HL-60 (cell line): ENCODE measurements at regions not wholly inside any gene's neighbourhood (a gene's known extent, or its start where the extent isn't known, plus 50 kb on each side); places are given as distances from the start of the nearest gene placed in this dataset.
"Not testable (repeated sequence)": the region's sequence is repeated elsewhere in the genome, so short reads cannot be mapped to it uniquely, and the experiment has no call there.

Experiments
- DNase-seq, 2 experiments: peaks; one replicate each; pipeline ENCODE4 v3.0.0-alpha.2; 2010 to 2020; ENCODE audit warnings: low read depth in 1 of 2, low spot score in 1 of 2
- H3K27ac ChIP-seq: fragments of 250-450 bp; sonication (Bioruptor Pico); replicated peaks from 2 replicates; pipeline ENCODE4 v1.5.1; 2020; ENCODE audit warnings: mild to moderate bottlenecking, moderate library complexity
- H3K27me3 ChIP-seq: fragments of 250-450 bp; sonication (Bioruptor Pico); 2 replicates; pipeline ENCODE4 v1.5.1; 2021; ENCODE audit warnings: mild to moderate bottlenecking, moderate library complexity; ENCODE audit not compliant: insufficient read depth, poor library complexity, severe bottlenecking
- H3K4me3 ChIP-seq: replicated peaks from 2 replicates; pipeline ENCODE4 v1.5.1; 2011; ENCODE audit warnings: mild to moderate bottlenecking, control low read depth, low read length; ENCODE audit not compliant: insufficient read depth
- CTCF ChIP-seq: IDR thresholded peaks from one replicate; pipeline ENCODE4 v1.5.1; 2011; ENCODE audit warnings: low read length, control low read depth, inconsistent platforms; ENCODE audit not compliant: insufficient read depth
- GABPA ChIP-seq: IDR thresholded peaks from 2 replicates; pipeline ENCODE4 v1.6.1; 2012; ENCODE audit warnings: low read depth
- POLR2AphosphoS5 ChIP-seq: IDR thresholded peaks from 2 replicates; pipeline ENCODE4 v1.6.1; 2012; ENCODE audit warnings: low read depth
- REST ChIP-seq: IDR thresholded peaks from 2 replicates; pipeline ENCODE4 v1.6.1; 2012; ENCODE audit warnings: low read depth; ENCODE audit not compliant: insufficient replicate concordance
- SPI1 ChIP-seq: IDR thresholded peaks from 2 replicates; pipeline ENCODE4 v1.6.1; 2012; ENCODE audit warnings: low read depth, mild to moderate bottlenecking, borderline replicate concordance

- TF ChIP-seq CTCF = no peak
- no peak for TF ChIP-seq SPI1
- TF ChIP-seq POLR2AphosphoS5 = no peak
- no peak overlapping the region for H3K4me3 ChIP-seq
- H3K27me3 ChIP-seq = no peaks in the 10 kb centered on the region
- no peak overlapping the region for H3K27ac ChIP-seq
- no peak for DNase-seq
These were observed 86.9 kb upstream of the C15orf39 start for GRCh38 chr15:75114796-75115195.

- DNase-seq, H3K27ac ChIP-seq, H3K4me3 ChIP-seq, H3K27me3 ChIP-seq: not testable (repeated sequence)
These were observed 86.2 kb upstream of the C15orf39 start for GRCh38 chr15:75115411-75115913.

GRCh38 chr15:75116143-75116542 lies 85.5 kb upstream of the C15orf39 start:
- DNase-seq, H3K27me3 ChIP-seq, H3K4me3 ChIP-seq, H3K27ac ChIP-seq: not testable (repeated sequence)

GRCh38 chr15:75117993-75118392 lies 83.7 kb upstream of the C15orf39 start:
- Histone ChIP-seq H3K27ac (no peak overlapping the region), H3K27me3 (no peaks in the 10 kb centered on the region), H3K4me3 (no peak overlapping the region)
- no peak for TF ChIP-seq CTCF
- no peak for TF ChIP-seq POLR2AphosphoS5
- no peak for TF ChIP-seq GABPA
- no peak for TF ChIP-seq SPI1
- TF ChIP-seq REST = no peak
- no peak for DNase-seq

GRCh38 chr15:75119312-75119711 lies 82.4 kb upstream of the C15orf39 start:
- not testable (repeated sequence) for H3K4me3 ChIP-seq, DNase-seq, H3K27me3 ChIP-seq, H3K27ac ChIP-seq

GRCh38 chr15:75121491-75121890 lies 80.2 kb upstream of the C15orf39 start:
- TF ChIP-seq CTCF (no peak), SPI1 (no peak), GABPA (no peak)
- no peak for DNase-seq
- no peak overlapping the region for H3K4me3 ChIP-seq
- no peaks in the 10 kb centered on the region for H3K27me3 ChIP-seq
- no peak overlapping the region for H3K27ac ChIP-seq
